Neural cell (in vitro differentiated cells): ENCODE measurements at regions not wholly inside any gene's neighbourhood (a gene's known extent, or its start where the extent isn't known, plus 50 kb on each side); places are given as distances from the start of the nearest gene placed in this dataset.

Source experiments
- EP300 ChIP-seq: fragments of 450-650 bp; conservative IDR thresholded peaks from 2 replicates; pipeline ENCODE4 v1.6.1; 2014; ENCODE audit warnings: antibody characterized with exemption, mild to moderate bottlenecking, moderate library complexity; ENCODE audit not compliant: poor library complexity, severe bottlenecking
- EZH2 ChIP-seq: fragments of 200-600, 300-800 bp; shearing (Covaris generic), sonication (generic); IDR thresholded peaks from 2 replicates; pipeline ENCODE4 v1.6.1; 2014; ENCODE audit warnings: antibody characterized with exemption, low read length, borderline replicate concordance, mild to moderate bottlenecking; ENCODE audit not compliant: insufficient read depth, poor library complexity, severe bottlenecking
- RAD21 ChIP-seq: fragments of 450-650 bp; conservative IDR thresholded peaks from 2 replicates; pipeline ENCODE4 v1.6.1; 2014; ENCODE audit warnings: antibody characterized with exemption, mild to moderate bottlenecking, moderate library complexity
- SMC3 ChIP-seq: fragments of 450-650 bp; conservative IDR thresholded peaks from 2 replicates; pipeline ENCODE4 v1.6.1; 2014; ENCODE audit warnings: antibody characterized with exemption, mild to moderate bottlenecking, moderate library complexity; ENCODE audit not compliant: poor library complexity
- TAF1 ChIP-seq: IDR thresholded peaks from 2 replicates; pipeline ENCODE4 v1.6.1; 2012; ENCODE audit warnings: low read depth
- TF ChIP-seq, protein P1 (sequence below): fragments of 450-650 bp; IDR thresholded peaks from 2 replicates; pipeline ENCODE4 v1.5.1; 2014; ENCODE audit warnings: antibody characterized with exemption, mild to moderate bottlenecking, moderate library complexity; ENCODE audit not compliant: poor library complexity, severe bottlenecking

DNA sequence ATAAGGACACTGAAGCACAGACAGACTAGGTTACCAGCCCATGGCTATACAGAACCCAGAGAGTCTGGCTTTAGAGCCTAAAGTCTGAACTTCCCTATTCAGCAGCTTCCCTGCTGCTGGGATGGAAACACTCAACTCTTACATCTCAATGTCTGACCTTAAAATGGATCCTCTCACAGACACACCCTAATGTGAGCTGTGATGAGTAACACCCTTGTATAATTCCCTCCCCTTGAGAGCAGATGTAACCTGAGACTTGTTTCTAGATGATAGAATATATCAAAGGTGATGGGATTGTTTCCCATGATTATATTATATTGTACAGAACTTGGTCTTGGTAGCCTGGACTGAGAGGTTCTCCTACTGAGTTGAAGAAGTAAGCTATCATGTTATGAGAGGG lies 577.1 kb upstream of the KLHL29 start:
- TF ChIP-seq, protein P1, sequence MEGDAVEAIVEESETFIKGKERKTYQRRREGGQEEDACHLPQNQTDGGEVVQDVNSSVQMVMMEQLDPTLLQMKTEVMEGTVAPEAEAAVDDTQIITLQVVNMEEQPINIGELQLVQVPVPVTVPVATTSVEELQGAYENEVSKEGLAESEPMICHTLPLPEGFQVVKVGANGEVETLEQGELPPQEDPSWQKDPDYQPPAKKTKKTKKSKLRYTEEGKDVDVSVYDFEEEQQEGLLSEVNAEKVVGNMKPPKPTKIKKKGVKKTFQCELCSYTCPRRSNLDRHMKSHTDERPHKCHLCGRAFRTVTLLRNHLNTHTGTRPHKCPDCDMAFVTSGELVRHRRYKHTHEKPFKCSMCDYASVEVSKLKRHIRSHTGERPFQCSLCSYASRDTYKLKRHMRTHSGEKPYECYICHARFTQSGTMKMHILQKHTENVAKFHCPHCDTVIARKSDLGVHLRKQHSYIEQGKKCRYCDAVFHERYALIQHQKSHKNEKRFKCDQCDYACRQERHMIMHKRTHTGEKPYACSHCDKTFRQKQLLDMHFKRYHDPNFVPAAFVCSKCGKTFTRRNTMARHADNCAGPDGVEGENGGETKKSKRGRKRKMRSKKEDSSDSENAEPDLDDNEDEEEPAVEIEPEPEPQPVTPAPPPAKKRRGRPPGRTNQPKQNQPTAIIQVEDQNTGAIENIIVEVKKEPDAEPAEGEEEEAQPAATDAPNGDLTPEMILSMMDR = no peak
- TF ChIP-seq EP300 (no peak), RAD21 (no peak), EZH2 (no peak), TAF1 (no peak), SMC3 (no peak)
